HG03469 (cell line): ENCODE measurements at regions not wholly inside any gene's neighbourhood (a gene's known extent, or its start where the extent isn't known, plus 50 kb on each side); places are given as distances from the start of the nearest gene placed in this dataset.

Experiments
- ATAC-seq: cut with Tn5 transposase; IDR thresholded peaks from one replicate; pipeline ENCODE4 v1.9.1; 2021; ENCODE audit warnings: mild to moderate bottlenecking, moderate library complexity, moderate number of reproducible peaks; ENCODE audit not compliant: unreplicated experiment

DNA sequence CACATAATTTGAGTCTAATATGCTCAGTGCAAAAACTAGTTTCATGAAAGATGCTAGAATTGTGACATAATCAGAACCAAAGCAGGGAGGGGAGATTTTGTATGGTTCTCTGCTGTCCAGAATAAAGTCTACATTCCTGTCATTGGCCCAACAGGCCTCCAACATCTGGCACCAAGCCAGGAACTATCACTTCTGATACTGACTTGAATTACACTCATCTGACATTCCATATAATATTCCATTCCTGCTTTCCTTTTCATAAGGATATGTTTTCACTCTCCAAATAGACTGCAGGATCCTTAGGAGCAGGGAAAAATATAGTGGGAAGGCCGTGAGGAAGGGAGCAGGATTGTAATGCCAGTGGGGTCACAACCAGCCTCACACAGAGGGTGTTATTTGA lies 84.6 kb upstream of the BTN3A2 start:
- no peak for ATAC-seq

DNA sequence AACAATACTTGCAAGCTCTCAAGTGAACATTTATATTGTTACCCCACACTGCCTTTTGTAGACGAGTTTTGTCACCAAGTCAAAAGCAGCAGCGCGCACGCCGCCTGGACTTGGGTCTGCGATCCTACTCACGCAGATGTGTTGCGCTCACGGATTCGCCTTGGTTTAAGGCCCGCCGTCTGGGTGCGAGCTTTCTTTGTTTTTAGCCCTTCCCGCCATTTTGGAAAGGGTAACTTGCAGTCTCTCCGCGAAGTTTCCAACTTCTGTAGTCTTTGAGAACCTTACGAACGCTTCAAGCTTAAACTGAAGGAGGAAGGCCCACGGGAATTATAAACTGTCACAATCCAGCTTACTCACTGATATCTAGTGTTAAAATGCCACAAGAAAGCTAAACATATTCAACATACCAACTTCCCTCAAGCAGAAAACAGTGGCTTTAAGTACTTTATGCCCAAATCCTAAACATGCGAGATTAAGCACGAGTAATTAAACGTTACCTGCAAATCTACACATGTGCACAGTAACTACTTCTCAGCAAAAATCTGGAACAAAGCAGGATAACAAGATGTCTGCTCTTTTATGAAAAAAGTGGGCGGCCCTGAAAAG lies 80.4 kb upstream of the BTN3A2 start:
- no peak for ATAC-seq

DNA sequence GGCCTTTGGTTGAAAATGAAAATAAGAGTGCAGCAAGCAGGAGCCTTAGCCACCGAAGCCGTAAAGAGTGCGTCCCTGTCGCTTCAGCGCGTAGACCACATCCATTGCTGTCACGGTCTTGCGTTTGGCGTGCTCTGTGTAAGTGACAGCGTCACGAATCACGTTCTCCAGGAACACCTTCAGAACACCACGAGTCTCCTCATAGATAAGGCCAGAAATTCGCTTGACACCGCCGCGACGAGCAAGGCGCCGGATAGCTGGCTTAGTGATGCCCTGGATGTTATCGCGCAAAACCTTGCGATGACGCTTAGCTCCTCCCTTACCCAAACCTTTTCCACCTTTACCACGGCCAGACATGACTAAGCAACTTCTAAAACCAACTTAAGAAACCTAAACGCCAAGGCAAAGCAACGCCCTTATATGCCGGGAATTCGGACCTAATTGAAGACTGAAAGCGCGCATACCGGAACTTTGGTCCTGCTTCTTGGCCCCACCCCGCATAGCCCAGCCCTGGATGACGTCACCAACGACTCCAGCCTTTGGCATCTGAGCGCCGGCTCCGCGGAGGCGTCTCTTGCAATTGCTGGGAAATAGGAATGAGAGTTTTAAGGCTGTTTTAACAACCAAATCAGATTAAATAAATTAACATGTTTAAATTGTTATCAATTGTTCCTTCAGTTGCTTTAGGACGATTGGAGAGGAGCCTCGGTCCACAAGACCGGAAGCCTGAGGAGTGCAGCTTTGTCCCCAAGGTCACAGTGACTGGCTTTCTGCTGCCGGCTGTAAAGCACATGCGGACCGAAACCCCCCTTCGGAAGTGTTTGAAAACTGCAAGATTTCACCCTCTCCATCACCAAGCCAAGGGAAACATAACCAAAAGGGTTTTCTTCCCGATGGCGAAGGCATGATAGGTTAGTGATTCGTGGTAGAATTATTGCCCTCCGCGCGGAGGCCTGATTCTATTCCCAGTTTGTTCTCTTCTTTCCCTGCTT lies 79.6 kb upstream of the BTN3A2 start:
- ATAC-seq = peak; percentile 50

DNA sequence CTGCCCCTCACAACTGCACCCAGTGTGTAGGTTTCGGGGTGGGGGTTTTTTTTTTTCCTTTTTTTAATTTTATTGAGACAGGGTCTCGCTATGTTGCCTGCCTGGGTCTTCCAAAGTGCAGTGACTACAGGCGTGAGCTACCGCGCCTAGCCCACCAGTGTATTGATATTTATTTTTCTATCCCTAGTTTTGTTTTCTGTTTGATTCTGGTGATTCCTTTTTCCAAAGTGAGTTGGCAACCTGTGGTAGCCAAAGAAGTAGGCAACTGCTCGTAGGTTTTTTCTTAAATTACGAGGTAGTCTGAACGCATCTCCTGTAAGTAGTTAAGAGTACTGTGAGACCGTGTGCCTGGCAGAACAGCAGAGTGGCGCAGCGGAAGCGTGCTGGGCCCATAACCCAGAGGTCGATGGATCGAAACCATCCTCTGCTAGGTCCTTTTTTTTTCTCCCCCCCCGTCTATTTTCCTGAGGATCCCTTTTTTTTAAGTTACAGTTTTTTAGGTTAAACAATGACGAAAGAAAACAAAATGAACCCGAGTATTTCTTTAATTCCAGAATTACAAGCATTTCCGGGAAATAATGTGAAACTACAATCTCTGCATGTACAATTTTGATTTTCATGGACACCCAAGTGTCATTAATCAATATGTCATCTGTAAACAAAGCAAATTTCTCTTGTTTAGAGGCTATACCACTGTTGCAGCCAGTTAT lies 78.7 kb upstream of the BTN3A2 start:
- ATAC-seq = no peak

DNA sequence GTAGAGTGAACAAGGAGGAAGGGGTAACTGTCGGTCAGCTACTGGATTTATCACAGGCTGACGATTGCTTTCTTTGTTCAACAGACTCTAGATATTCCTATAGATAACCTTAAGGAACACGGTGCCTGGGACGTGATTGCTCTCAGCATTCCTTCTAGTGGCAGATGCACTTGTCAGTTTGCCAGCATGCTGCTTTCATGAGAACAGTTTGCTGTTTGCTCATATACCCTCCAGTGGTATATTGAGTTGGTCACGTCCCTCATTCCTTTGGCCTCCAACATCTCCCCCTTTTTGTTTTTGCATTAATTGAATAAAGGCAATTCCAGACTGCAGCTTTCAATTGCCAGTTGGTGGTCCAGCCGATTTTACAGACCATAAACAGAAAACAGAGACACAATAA lies 76.8 kb upstream of the BTN3A2 start:
- no peak for ATAC-seq

DNA sequence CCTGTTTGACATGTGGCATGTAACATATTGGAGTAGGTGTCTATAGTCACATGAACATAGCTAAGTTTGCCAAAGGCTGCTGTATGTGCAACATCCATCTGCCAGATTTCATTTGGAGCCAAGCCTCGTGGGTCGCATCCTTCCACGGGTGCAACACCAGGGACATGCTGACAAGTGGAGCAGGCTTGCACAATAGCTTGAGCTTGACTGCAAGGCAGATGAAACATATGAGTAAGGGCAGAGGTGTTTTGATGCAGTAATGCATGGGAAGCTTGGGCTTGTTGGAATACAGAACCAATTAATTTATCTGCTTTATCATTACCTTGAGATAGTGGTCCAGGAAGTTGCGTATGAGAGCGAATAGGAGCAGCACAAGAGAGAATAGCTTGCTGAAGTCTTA lies 74.1 kb upstream of the BTN3A2 start:
- ATAC-seq = no peak

DNA sequence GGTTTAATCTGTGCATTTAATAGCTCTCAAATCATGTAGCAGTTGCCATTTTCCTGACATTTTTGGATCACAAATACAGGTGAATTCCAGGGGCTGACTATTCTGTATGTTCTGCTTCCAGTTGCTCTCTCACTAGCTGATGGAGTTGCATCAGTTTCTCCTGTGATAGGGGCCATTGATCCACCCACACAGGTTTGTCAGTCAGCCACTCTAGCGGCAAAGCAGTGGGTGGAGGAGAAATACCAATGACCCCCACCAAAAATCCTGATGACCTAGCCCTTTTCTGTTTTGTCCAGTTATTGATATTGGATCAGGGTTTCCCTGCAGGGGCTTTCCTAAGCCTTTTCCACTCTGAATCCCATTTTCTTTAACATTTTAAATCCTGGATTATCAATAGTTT lies 72.3 kb upstream of the BTN3A2 start:
- ATAC-seq = no peak

DNA sequence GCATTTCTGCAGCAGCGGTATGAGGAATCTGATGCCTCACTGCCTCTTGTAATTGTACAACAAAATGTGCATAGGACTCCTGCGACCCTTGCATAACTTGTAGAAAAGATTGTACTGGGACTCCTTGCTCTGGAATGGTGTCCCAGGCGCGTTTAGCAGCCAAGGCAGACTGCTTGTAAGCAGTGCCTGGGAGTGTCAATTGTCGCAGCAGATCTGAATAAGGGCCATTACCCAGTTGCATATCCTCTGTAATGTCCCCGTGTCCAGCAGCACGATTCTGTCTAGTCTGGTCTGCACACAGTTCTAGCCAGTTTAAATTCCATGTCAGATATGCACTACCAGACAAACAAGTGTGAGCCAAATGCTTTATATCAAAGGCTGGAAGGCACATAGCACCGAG lies 70.7 kb upstream of the BTN3A2 start:
- no peak for ATAC-seq

DNA sequence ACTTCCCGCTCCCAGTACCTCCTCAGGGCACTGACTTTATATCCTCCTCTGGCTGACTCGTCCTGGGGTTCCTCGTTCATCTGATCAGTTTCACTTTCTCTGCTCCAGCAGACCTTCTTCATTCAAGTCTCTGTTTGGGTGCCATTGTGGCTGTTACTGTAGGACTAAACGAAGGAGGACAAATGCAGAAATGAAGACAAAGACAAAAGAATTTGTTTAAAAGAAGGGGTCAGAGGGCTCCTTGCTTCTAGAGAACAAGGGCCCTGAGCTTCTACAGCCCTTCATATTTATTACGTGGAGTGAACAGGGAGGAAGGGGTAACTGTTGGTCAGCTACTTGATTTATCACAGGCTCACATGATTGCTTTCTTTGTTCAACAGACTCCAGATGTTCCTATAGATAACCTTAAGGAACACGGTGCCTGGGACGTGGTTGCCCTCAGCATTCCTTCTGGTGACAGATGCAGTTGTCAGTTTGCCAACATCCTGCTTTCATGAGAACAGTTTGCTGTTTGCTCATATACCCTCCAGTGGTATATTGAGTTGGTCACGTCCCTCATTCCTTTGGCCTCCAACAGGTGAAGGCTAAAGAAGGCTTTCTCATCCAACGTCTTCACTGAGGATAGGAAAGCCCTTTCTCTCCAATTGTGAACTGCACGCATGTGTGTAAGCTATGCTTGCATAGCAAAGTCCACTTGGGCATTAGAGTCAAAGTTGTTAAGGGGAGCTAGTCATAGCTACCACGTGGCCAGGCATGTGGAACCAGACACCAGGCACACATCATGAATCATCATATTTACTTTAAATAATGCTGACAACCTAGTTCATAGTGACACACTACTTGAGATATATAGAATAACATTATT lies 69.1 kb upstream of the BTN3A2 start:
- ATAC-seq = no peak

DNA sequence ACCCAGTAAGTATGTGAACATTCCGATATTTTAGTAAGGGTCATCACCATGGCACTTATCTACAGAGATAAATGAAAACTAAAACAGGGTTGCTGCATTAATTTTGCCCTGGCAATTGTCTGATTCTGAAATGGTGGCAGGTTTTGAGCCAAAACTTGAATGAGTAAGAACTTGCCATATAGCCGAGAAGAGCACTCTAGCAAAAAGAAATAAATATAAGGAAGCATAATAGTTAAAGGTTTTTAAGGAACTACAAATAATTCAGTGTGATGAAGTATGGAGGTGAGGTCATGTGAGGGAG lies 68.5 kb upstream of the BTN3A2 start:
- ATAC-seq = no peak

DNA sequence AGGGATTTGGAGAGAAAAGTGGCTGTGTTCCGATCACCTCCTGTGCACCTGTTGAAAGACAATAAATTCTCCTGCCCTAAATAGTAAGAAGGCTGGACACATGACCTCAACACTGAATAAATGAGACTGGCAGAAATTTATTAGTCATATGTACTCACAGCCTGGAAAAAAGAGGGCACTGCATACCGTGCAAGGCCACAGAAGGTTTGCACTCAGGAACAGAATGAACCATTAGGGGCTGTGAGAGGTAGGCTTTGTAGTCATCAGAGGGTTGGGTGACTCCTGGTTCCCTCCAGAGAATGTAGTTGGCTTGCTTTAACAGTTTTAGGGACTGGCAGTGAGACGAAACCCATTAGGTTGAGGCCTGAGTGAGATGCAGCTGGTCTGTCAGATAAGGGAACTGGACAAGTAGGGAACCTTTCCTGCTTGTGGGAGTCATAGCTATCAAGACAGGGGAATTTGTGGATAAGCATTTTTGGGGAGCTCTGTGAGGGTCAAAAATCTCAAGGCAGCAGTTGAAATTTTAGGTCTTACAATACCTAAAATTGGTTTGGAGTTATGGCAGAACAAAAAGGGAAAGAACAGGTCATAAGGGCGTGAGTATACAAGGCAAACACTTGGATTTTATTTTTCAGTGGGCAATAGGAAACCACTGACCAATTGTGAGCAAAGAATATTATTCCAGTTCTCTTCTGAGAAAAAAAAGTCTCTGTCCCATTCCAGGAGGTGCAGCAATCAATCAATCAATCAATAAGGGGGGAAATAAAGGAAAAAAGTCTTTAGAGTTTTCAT lies 67.9 kb upstream of the BTN3A2 start:
- ATAC-seq = no peak

DNA sequence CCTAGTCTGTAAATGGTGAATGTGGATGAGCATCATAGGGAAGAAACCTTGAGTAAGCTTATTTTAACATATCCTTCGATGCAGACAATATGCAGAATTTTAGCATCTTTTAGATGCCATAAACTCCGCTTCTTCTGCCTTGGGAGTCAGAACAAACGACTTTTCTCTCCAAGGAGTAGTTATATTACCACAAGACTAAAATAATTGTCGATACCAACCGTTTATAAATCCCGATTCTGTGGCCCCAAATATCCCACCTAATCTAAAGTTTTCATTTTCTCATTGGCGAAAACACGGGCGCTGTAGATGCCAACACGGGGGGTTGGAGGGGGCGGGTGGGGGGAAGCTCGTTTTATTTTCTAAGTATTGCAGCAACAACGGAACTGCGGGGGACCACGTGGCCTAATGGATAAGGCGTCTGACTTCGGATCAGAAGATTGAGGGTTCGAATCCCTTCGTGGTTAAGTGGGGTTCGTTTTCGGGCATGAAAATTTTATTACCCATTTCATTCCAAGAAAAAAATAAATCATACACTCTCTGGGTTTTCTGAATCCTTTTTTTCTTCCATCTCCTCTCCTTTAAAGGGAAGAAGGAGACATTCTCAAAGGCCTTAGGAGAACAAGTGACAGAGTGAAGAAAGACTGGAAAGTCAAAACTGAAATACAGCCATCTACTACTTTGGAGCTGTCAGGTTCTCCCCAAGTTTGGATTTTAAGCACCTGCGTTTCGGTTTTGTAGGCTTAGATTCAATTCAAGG lies 65.5 kb upstream of the BTN3A2 start:
- no peak for ATAC-seq

DNA sequence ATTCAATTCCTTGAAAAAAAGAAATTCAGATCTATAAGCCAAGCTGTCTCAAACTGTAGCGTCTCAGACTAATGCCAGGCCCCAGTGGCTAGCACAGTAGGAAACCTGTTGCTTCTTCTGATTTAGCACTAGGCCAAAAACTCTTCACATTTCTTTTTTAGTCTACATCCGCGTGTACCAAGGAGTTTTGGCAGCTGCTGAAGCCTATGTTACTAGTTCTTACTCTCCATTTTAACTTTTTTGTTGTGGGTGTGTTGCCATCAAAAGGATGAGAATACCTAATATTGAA lies 65.0 kb upstream of the BTN3A2 start:
- no peak for ATAC-seq

DNA sequence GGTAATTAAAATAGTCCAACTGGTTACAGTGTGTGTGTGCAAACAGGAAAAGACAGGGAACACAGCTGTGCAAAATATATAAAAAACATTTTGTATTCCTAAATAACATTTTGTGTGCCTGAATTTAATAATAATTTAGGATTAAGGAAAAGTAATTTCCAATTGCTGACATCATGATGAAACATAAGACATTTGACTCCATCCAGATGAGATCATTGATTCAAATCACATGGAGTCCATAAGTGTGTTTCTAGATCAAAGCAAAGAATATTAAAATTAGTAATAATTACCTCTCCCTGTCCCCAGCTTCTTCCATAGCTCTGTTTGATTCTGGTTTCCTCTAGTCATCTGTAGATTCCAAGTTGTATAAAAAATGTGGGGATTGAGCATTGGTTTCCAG lies 64.6 kb upstream of the BTN3A2 start:
- no peak for ATAC-seq

DNA sequence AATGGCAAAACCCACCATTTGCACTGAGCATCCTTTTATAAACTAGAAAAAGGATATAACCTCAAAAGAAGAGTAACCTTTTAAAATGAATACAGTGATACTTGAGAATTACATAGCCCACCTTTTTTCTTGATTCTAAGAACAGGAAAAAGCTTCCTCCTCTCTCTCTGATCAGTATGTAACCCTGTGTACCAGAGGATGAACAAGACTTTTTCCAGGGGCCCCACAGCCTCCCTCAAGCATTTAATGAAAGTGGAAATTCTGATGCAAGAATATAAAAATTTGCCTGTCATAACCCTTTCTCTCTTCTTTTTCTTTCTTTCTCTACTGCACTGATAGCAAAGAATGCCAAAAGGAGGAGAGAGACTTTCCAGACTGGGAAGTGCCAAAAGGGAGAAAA lies 64.2 kb upstream of the BTN3A2 start:
- no peak for ATAC-seq

DNA sequence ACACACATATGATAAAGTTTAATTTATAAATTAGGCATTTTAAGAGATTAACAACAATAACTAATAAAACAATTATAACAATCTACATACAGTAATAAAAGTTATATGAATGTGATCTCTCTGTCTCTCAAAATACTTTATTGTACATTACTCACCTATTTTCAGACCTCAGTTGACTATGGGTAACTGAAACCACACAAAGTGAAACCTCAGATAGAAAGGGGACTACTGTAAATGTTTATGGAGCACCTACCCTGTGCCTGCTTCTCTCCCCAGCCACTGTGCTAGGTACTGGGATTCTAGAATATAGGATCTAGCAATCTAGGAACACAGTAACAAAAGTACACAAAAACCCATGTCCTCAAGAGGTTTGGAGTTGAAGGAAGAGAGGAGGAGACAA lies 63.4 kb upstream of the BTN3A2 start:
- no peak for ATAC-seq

DNA sequence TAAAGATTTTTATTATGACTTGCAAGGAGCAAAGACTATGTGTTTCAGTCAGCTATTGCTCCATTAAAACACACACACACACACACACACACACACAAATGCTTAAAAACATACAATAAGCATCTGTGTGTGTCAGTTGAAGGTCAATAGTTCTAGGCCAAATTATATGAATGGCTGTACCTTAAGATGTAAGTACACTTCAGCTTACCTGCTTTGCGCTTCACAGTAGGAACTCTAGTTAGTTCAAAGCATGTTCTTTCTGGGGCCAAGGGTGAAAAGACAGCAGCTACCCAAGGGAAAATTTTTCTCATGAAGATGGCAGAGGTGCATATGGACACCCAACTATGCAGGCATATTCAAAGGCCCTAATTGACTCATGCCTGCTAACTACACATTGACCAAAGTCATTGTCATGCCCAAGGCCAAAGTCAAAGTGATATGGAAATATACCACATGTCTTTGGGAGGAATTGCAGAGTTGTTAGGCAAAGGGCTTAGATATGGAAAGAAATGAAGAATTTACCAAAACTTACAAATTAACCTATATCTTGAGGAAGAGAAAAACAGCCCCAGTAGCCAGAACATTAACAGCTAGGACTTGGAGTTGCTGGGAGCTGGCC lies 61.9 kb upstream of the BTN3A2 start:
- ATAC-seq = no peak

DNA sequence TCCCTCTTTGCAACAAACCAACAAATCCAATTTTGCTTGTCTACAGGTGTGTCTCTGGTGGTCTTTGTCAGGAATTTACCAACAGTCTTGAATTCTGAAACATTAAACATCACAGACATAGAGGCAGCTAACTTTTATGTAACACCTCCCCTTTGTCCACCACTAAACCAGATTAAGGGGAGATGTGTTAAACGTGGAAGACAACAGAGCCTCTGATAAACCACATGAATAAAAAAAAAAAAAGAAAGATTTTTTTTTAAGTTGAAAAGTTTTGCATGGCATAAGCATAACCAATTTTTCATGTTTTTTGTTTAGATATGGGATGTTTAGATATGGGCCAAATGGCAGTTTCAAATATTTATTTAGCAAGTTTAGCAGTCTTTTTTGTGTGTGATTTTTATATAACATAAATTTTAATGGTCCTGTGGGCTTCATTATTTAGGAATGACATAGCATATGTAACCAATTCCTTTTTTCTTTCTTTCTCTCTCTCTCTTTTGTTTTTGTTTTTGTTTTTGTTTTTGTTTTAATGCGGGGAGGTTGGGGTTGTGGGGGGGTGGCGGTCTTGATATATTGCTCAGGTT lies 60.7 kb upstream of the BTN3A2 start:
- ATAC-seq = no peak
